AG10803 (cell line): ENCODE measurements at regions not wholly inside any gene's neighbourhood (a gene's known extent, or its start where the extent isn't known, plus 50 kb on each side); places are given as distances from the start of the nearest gene placed in this dataset.
A peak's percentile ranks its signal among the peaks of the same experiment; 100 is the strongest.

ENCODE experiments used
- DNase-seq: peaks from one replicate; pipeline ENCODE4 v3.0.0; 2010; ENCODE audit warnings: low read depth
- H3K4me3 ChIP-seq: 2 replicates; pipeline ENCODE4 v1.5.1; 2011; ENCODE audit warnings: mild to moderate bottlenecking, low read length, control low read depth
- CTCF ChIP-seq: conservative IDR thresholded peaks from 2 replicates; pipeline ENCODE4 v1.5.1; 2011; ENCODE audit warnings: mild to moderate bottlenecking, low read length, control low read depth, inconsistent platforms

DNA sequence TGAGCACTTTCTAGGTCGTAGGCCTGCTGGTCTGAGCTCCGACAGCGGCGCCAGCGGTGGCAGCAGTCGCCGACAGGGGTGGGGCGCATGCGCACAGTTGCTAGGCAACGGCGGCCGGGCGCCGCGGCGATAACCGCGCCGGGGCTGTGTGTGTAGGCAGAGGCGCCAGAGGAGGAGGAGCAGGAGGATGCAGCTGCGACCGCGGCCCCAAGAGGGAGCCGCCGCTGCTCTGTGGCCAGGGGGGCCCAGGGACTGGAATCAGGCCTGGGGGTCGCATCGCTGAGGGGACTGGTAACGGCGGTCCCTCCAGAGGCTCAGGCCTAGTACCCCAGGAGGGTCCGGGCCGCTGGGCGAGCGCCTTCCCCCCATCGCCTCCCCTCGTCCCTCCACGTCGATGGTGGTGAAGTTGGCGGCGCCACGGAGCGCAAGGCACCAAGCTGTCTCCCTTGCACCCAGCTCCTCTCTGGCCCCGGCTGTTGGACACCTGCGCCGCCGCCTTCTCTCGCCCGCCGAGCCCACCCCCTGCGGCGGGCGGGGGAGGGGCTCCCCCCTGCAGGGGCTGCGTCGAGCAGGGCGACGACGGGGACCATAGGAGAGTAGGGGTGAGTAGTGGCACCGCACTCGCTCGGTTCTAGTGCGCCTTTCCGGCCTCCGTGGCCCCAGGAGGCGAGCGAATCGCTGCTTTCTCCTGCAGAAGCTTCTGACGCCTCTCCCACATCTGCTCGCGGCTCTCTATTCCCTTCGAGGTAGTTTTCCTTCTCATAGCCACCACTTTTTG, 58.6 kb upstream of the ZC4H2 start, which contains the start of gene ZC3H12B:
TSS of gene ZC3H12B (plus strand) at position 159 of the 778 bp plus-strand sequence.
- TF ChIP-seq CTCF: peak; percentile 42
- DNase-seq: peak; percentile 76
- peak within 1 kb of the TSS; percentile 68 for H3K4me3 ChIP-seq

DNA sequence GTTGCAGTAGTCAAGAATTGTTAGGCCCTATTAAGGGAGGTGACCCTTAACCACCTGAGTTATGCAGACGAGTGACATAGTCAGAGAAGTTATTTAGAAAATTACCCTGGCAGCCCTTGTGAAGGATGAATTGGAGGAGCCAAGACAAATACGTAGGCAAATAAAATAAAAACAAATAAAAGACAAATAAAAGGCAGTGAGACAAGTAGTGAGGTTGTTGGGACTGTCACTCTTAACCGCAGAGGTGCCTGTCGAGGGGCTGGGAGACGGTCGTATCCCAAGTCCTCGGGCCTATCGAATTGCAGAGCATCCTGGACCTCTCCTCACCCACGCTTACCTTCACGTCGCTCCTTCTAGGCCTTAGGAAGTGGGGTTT, 58.0 kb upstream of the ZC4H2 start:
- no peak for TF ChIP-seq CTCF
- DNase-seq: no peak
- H3K4me3 ChIP-seq: peak overlapping the region; percentile 68
